ENCODE measurements at regions not wholly inside any gene's neighbourhood (a gene's known extent, or its start where the extent isn't known, plus 50 kb on each side); places are given as distances from the start of the nearest gene placed in this dataset.
"Not testable (repeated sequence)": the region's sequence is repeated elsewhere in the genome, so short reads cannot be mapped to it uniquely, and the experiment has no call there.

- intact Hi-C loops (cut with DNase I), result no loop called here
- ATAC-seq (no peak), DNase-seq (no peak)
- Histone ChIP-seq H3K9me3 (ENCODE audit: control insufficient read depth, low read length) (no peaks in the 10 kb centered on the region), H3K4me1 (ENCODE audit: control insufficient read depth, insufficient read depth, low read length) (no peaks in the 10 kb centered on the region), H3K4me3 (ENCODE audit: low read length) (no peak overlapping the region), H3K27ac (ENCODE audit: low read length) (no peak overlapping the region), H3K27me3 (ENCODE audit: control insufficient read depth, insufficient read depth) (no peaks in the 10 kb centered on the region)
- 75% methylated on average over 4 of the region's 4 CpGs for WGBS
Measured at GRCh38 chr1:197985351-197985750, 68.2 kb downstream of the LHX9 start.

GRCh38 chr1:197986817-197987216 is 69.6 kb downstream of the LHX9 start:
- no peaks in the 10 kb centered on the region for H3K27me3 ChIP-seq (ENCODE audit: control insufficient read depth, insufficient read depth)
- DNase-seq (no peak), ATAC-seq (no peak)
- no peaks in the 10 kb centered on the region for H3K4me1 ChIP-seq (ENCODE audit: control insufficient read depth, insufficient read depth, low read length)
- H3K27ac ChIP-seq (ENCODE audit: low read length), result no peak overlapping the region
- intact Hi-C loops (cut with DNase I), result no loop called here
- no peaks in the 10 kb centered on the region for H3K9me3 ChIP-seq (ENCODE audit: control insufficient read depth, low read length)
- 63% methylated on average over 3 of the region's 3 CpGs for WGBS
- no peak overlapping the region for H3K4me3 ChIP-seq (ENCODE audit: low read length)

- Histone ChIP-seq H3K27me3 (ENCODE audit: control insufficient read depth, insufficient read depth) (no peaks in the 10 kb centered on the region), H3K4me1 (ENCODE audit: control insufficient read depth, insufficient read depth, low read length) (no peaks in the 10 kb centered on the region), H3K27ac (ENCODE audit: low read length) (no peak overlapping the region), H3K4me3 (ENCODE audit: low read length) (no peak overlapping the region), H3K9me3 (ENCODE audit: control insufficient read depth, low read length) (no peaks in the 10 kb centered on the region)
- DNase-seq (no peak), ATAC-seq (no peak)
- intact Hi-C loops (cut with DNase I), result no loop called here
- WGBS, result 79% methylated on average over 3 of the region's 3 CpGs
Measured at GRCh38 chr1:197987294-197987693, 70.1 kb downstream of the LHX9 start.

- 95% methylated on average over 7 of the region's 7 CpGs for WGBS
- DNase-seq; H3K4me3 ChIP-seq (ENCODE audit: low read length); H3K4me1 ChIP-seq (ENCODE audit: control insufficient read depth, insufficient read depth, low read length); intact Hi-C loops (cut with DNase I); ATAC-seq; H3K9me3 ChIP-seq (ENCODE audit: control insufficient read depth, low read length); H3K27me3 ChIP-seq (ENCODE audit: control insufficient read depth, insufficient read depth); H3K27ac ChIP-seq (ENCODE audit: low read length): not testable (repeated sequence)
Measured at GRCh38 chr1:197988581-197988980, 71.4 kb downstream of the LHX9 start.

- no peaks in the 10 kb centered on the region for H3K9me3 ChIP-seq (ENCODE audit: control insufficient read depth, low read length)
- intact Hi-C loops (cut with DNase I), result no loop called here
- H3K27ac ChIP-seq (ENCODE audit: low read length), result no peak overlapping the region
- 91% methylated on average over 5 of the region's 5 CpGs for WGBS
- H3K4me1 ChIP-seq (ENCODE audit: control insufficient read depth, insufficient read depth, low read length), result no peaks in the 10 kb centered on the region
- no peak overlapping the region for H3K4me3 ChIP-seq (ENCODE audit: low read length)
- ATAC-seq, result no peak
- H3K27me3 ChIP-seq (ENCODE audit: control insufficient read depth, insufficient read depth), result no peaks in the 10 kb centered on the region
- no peak for DNase-seq
Measured at GRCh38 chr1:197989058-197989457, 71.9 kb downstream of the LHX9 start.

- intact Hi-C loops (cut with DNase I), result no loop called here
- no peak for ATAC-seq
- WGBS, result 70% methylated on average over 3 of the region's 3 CpGs
Measured at GRCh38 chr1:197991594-197991993, 74.4 kb downstream of the LHX9 start.

GRCh38 chr1:197994907-197995407 is 77.8 kb downstream of the LHX9 start:
- ATAC-seq (no peak), DNase-seq (no peak)
- 93% methylated on average over 7 of the region's 7 CpGs for WGBS

More at GRCh38 chr1:197991594-197991993, 74.4 kb downstream of the LHX9 start:
- Histone ChIP-seq H3K9me3 (ENCODE audit: control insufficient read depth, low read length) (no peaks in the 10 kb centered on the region), H3K27me3 (ENCODE audit: control insufficient read depth, insufficient read depth) (no peaks in the 10 kb centered on the region), H3K4me1 (ENCODE audit: control insufficient read depth, insufficient read depth, low read length) (no peaks in the 10 kb centered on the region), H3K27ac (ENCODE audit: low read length) (no peak overlapping the region), H3K4me3 (ENCODE audit: low read length) (no peak overlapping the region)
- DNase-seq, result no peak

GRCh38 chr1:197995408-197996258 is 78.5 kb downstream of the LHX9 start:
- Histone ChIP-seq H3K9me3 (ENCODE audit: control insufficient read depth, low read length) (peaks cover 2% of the 10 kb centered on the region), H3K4me1 (ENCODE audit: control insufficient read depth, insufficient read depth, low read length) (no peaks in the 10 kb centered on the region), H3K27me3 (ENCODE audit: control insufficient read depth, insufficient read depth) (no peaks in the 10 kb centered on the region), H3K27ac (ENCODE audit: low read length) (no peak overlapping the region), H3K4me3 (ENCODE audit: low read length) (no peak overlapping the region)
- intact Hi-C loops (cut with DNase I), result no loop called here
- no peak for DNase-seq
- ATAC-seq, result no peak
- 83% methylated on average over 6 of the region's 6 CpGs for WGBS

More at GRCh38 chr1:197994907-197995407, 77.8 kb downstream of the LHX9 start:
- H3K4me1 ChIP-seq (ENCODE audit: control insufficient read depth, insufficient read depth, low read length), result no peaks in the 10 kb centered on the region
- no peaks in the 10 kb centered on the region for H3K27me3 ChIP-seq (ENCODE audit: control insufficient read depth, insufficient read depth)
- no peak overlapping the region for H3K27ac ChIP-seq (ENCODE audit: low read length)
- peaks cover 2% of the 10 kb centered on the region for H3K9me3 ChIP-seq (ENCODE audit: control insufficient read depth, low read length)
- H3K4me3 ChIP-seq (ENCODE audit: low read length), result no peak overlapping the region
- intact Hi-C loops (cut with DNase I), result no loop called here

GRCh38 chr1:197996259-197996512 is 79.0 kb downstream of the LHX9 start:
- H3K27me3 ChIP-seq (ENCODE audit: control insufficient read depth, insufficient read depth); H3K4me3 ChIP-seq (ENCODE audit: low read length); H3K9me3 ChIP-seq (ENCODE audit: control insufficient read depth, low read length); ATAC-seq; DNase-seq; H3K4me1 ChIP-seq (ENCODE audit: control insufficient read depth, insufficient read depth, low read length); H3K27ac ChIP-seq (ENCODE audit: low read length); intact Hi-C loops (cut with DNase I): not testable (repeated sequence)
- 94% methylated on average over 3 of the region's 3 CpGs for WGBS

- no peak for ATAC-seq
- H3K4me1 ChIP-seq (ENCODE audit: control insufficient read depth, insufficient read depth, low read length), result no peaks in the 10 kb centered on the region
- H3K9me3 ChIP-seq (ENCODE audit: control insufficient read depth, low read length), result peaks cover 2% of the 10 kb centered on the region
- no peak for DNase-seq
- H3K27me3 ChIP-seq (ENCODE audit: control insufficient read depth, insufficient read depth), result no peaks in the 10 kb centered on the region
- intact Hi-C loops (cut with DNase I), result no loop called here
- H3K27ac ChIP-seq (ENCODE audit: low read length), result no peak overlapping the region
- no peak overlapping the region for H3K4me3 ChIP-seq (ENCODE audit: low read length)
- WGBS, result 62% methylated on average over 5 of the region's 5 CpGs
Measured at GRCh38 chr1:197998110-197998509, 80.9 kb downstream of the LHX9 start.

GRCh38 chr1:198001776-198002408 is 84.7 kb downstream of the LHX9 start:
- WGBS, result 41% methylated on average over 3 of the region's 3 CpGs
- H3K27me3 ChIP-seq (ENCODE audit: control insufficient read depth, insufficient read depth), result no peaks in the 10 kb centered on the region
- no peak for ATAC-seq
- H3K4me3 ChIP-seq (ENCODE audit: low read length), result no peak overlapping the region
- H3K27ac ChIP-seq (ENCODE audit: low read length), result no peak overlapping the region
- no peak for DNase-seq
- peaks cover 2% of the 10 kb centered on the region for H3K9me3 ChIP-seq (ENCODE audit: control insufficient read depth, low read length)
- H3K4me1 ChIP-seq (ENCODE audit: control insufficient read depth, insufficient read depth, low read length), result no peaks in the 10 kb centered on the region
- intact Hi-C loops (cut with DNase I), result no loop called here

Data from right cardiac atrium (tissue), 5 donors.